ENCODE measurements at regions not wholly inside any gene's neighbourhood (a gene's known extent, or its start where the extent isn't known, plus 50 kb on each side); places are given as distances from the start of the nearest gene placed in this dataset.
"Not testable (repeated sequence)": the region's sequence is repeated elsewhere in the genome, so short reads cannot be mapped to it uniquely, and the experiment has no call there.

DNA sequence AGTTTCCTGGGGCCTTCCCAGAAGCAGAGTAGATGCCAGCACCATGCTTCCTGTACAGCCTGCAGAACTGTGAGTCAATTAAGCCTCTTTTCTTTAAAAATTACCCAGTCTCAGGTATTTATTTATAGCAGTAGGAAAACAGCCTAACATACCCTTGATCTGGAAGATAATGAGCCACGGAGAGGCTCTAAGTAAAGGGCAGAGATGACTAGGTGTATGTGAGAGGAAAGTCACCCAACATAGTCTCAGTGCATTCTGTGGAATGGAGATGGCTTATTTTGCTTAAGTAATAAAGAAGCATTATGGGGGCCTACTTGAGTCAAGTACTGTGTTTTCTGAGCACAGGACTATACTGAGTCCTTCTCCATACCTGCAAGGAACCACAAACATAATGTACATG, 199.5 kb downstream of the CPEB2 start:
- Histone ChIP-seq H3K27ac (ENCODE audit: low read depth, low read length) (no peak overlapping the region), H3K4me1 (ENCODE audit: insufficient read depth, low read length) (no peaks in the 10 kb centered on the region), H3K27me3 (ENCODE audit: insufficient read depth, low read length) (no peaks in the 10 kb centered on the region), H3K36me3 (ENCODE audit: insufficient read depth, low read length) (no peaks in the 10 kb centered on the region), H3K9me3 (ENCODE audit: control insufficient read depth in 1 of 2, low read length in 2 of 2) (peaks cover 0 to 2% of the 10 kb centered on the region in 2 donors), H3K4me3 (ENCODE audit: low read length in 2 of 2) (no peak overlapping the region)
- intact Hi-C loops (cut with micrococcal nuclease): no loop called here
- Mint-ChIP-seq H3K27me3 (peaks cover 3 to 5% of the 10 kb centered on the region in 2 donors), H3K4me1 (no peaks in the 10 kb centered on the region), H3K4me3 (no peak overlapping the region), H3K27ac (peak overlapping the region in 1 of 7 donors; percentile 72), H3K9me3 (peaks cover 3 to 18% (median 11%) of the 10 kb centered on the region in 8 donors), H3K36me3 (peaks cover 0 to 2% of the 10 kb centered on the region in 2 donors)
- no peak for DNase-seq
- ChIA-PET CTCF (ENCODE audit: partially characterized antibody) (no interaction called here), POLR2A (ENCODE audit: partially characterized antibody) (no interaction called here)

DNA sequence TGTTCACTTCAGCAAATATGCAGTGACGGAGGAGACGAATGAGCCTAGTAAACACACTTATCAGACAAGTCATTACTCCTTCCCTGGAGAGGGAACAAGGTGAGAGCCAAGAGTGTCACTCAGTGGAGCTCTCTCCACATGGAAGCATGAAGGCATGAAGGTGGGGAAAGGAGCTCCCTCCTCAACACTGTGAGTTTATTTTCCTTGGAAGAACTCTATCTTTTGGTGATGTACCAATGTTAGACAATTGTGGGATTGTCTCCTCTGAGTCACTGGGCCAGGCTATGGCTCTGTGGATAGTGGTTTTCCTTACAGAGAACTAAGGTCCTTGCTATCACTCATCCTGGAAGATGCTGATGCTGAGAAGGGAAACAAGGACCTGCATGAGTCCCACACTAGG, 200.2 kb downstream of the CPEB2 start:
- H3K4me3 Mint-ChIP-seq: no peak overlapping the region

DNA sequence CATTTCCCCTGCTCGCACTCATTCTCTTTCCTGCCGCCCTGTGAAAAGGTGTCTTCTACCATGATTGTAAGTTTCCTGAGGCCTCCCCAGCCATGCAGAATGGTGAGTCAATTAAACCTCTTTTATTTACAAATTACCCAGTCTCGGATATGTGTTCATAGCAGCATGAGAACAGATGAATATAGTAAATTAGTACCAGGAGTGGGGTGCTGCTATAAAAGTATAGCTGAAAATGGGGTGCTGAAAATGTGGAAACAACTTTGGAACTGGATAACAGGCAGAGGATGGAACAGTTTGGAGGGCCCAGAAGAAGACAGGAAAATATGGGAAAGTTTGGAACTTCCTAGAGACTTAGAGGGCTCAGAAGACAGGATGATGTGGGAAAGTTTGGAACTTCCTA, 204.2 kb downstream of the CPEB2 start:
- peaks cover 6 to 10% of the 10 kb centered on the region in 2 donors for H3K27me3 Mint-ChIP-seq
- H3K4me1 Mint-ChIP-seq; H3K36me3 Mint-ChIP-seq; H3K27me3 ChIP-seq (ENCODE audit: insufficient read depth, low read length); H3K4me3 ChIP-seq (ENCODE audit: low read length in 2 of 2); H3K9me3 ChIP-seq (ENCODE audit: control insufficient read depth in 1 of 2, low read length in 2 of 2); H3K36me3 ChIP-seq (ENCODE audit: insufficient read depth, low read length); intact Hi-C loops (cut with micrococcal nuclease); H3K4me1 ChIP-seq (ENCODE audit: insufficient read depth, low read length); H3K4me3 Mint-ChIP-seq; CTCF ChIA-PET (ENCODE audit: partially characterized antibody); POLR2A ChIA-PET (ENCODE audit: partially characterized antibody); H3K27ac ChIP-seq (ENCODE audit: low read depth, low read length); DNase-seq: not testable (repeated sequence)
- peak overlapping the region in 1 of 7 donors; percentile 18 for H3K27ac Mint-ChIP-seq
- peaks cover 9 to 33% (median 26%) of the 10 kb centered on the region in 8 donors for H3K9me3 Mint-ChIP-seq

More for the DNA sequence above, 200.2 kb downstream of the CPEB2 start:
- H3K36me3 ChIP-seq (ENCODE audit: insufficient read depth, low read length): no peaks in the 10 kb centered on the region
- H3K27ac ChIP-seq (ENCODE audit: low read depth, low read length): no peak overlapping the region
- H3K4me1 ChIP-seq (ENCODE audit: insufficient read depth, low read length): no peaks in the 10 kb centered on the region
- Mint-ChIP-seq H3K27ac (no peak overlapping the region), H3K36me3 (peaks cover 1 to 4% of the 10 kb centered on the region in 2 donors), H3K9me3 (peaks cover 5 to 25% (median 17%) of the 10 kb centered on the region in 8 donors), H3K4me1 (no peaks in the 10 kb centered on the region), H3K27me3 (peaks cover 5 to 7% of the 10 kb centered on the region in 2 donors)
- intact Hi-C loops (cut with micrococcal nuclease): no loop called here
- H3K27me3 ChIP-seq (ENCODE audit: insufficient read depth, low read length): no peaks in the 10 kb centered on the region
- H3K4me3 ChIP-seq (ENCODE audit: low read length in 2 of 2): no peak overlapping the region
- H3K9me3 ChIP-seq (ENCODE audit: control insufficient read depth in 1 of 2, low read length in 2 of 2): peaks cover 0 to 4% of the 10 kb centered on the region in 2 donors
- DNase-seq: no peak
- POLR2A ChIA-PET (ENCODE audit: partially characterized antibody): no interaction called here
- CTCF ChIA-PET (ENCODE audit: partially characterized antibody): no interaction called here

DNA sequence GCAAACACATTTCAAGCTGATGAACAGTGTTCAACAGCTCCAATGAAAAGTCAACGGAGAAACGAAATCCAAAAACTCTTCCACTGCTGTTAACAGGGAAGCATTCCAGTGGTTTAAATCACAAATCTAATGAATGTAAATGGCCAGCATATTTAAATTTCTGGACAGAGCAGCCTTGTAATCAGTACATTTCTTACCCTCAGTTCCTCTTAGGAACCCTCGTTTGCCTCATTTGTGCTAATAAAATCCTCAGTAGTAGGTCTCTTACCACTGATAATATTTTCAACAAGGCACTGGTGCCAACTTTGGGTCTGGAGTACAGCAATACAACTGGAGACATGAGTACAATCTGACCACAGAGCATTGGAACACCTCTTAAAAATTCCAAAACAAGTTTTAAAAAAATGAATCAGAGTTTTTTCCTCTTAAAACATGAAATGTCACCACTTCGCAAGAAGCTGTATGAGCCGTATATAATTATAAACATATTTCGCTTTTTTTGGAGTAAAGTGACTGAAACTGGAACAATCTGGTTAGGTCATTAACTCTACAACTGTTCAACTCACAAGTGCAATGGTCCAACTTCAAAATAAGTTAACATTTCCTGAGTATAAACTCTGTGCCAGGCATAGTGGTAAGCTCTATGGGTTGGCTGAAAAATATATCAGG, 211.2 kb downstream of the CPEB2 start:
- Histone ChIP-seq H3K27me3 (ENCODE audit: insufficient read depth, low read length) (no peaks in the 10 kb centered on the region), H3K9me3 (ENCODE audit: control insufficient read depth in 1 of 2, low read length in 2 of 2) (no peaks in the 10 kb centered on the region), H3K4me1 (ENCODE audit: insufficient read depth, low read length) (no peaks in the 10 kb centered on the region), H3K36me3 (ENCODE audit: insufficient read depth, low read length) (no peaks in the 10 kb centered on the region), H3K4me3 (ENCODE audit: low read length in 2 of 2) (no peak overlapping the region), H3K27ac (ENCODE audit: low read depth, low read length) (no peak overlapping the region)
- intact Hi-C loops (cut with micrococcal nuclease): no loop called here
- Mint-ChIP-seq H3K27me3 (peaks cover 2 to 15% of the 10 kb centered on the region in 2 donors), H3K4me3 (no peak overlapping the region), H3K36me3 (no peaks in the 10 kb centered on the region), H3K9me3 (peaks cover 0 to 5% (median under 1%) of the 10 kb centered on the region in 8 donors), H3K27ac (no peak overlapping the region), H3K4me1 (no peaks in the 10 kb centered on the region)
- ChIA-PET CTCF (ENCODE audit: partially characterized antibody) (interaction anchor here (1.4 kb wide), 1 partner anchor 18 kb away, joined by 4 read pairs; no protein-coding TSS in a partner anchor), POLR2A (ENCODE audit: partially characterized antibody) (no interaction called here)
- no peak for DNase-seq

DNA sequence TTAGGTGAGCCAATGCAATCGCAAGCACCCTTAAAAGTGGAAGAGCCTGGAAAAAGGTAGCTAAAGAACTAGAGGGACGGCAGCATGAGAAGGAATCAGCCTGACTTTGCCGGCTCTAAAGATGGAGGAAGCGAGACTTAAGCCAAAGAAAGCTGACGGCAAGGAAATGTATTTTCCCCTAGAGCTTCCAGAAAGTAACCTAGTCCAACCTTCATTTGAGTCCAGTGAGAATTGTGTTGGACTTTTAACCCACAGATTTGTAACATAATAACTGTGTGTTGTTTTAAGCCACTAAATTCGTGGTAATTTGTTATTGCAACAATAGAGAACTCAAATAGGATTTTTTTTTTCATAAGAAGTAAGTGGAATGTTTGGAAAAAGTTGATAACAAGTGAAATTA, 212.7 kb upstream of the C1QTNF7 start:
- peaks cover 0 to 3% (median 0%) of the 10 kb centered on the region in 8 donors for H3K9me3 Mint-ChIP-seq
- H3K4me3 Mint-ChIP-seq: no peak overlapping the region
- H3K36me3 ChIP-seq (ENCODE audit: insufficient read depth, low read length): no peaks in the 10 kb centered on the region
- no peaks in the 10 kb centered on the region for H3K4me1 Mint-ChIP-seq
- H3K4me3 ChIP-seq (ENCODE audit: low read length in 2 of 2): no peak overlapping the region
- H3K27me3 ChIP-seq (ENCODE audit: insufficient read depth, low read length): no peaks in the 10 kb centered on the region
- peaks cover 3 to 15% of the 10 kb centered on the region in 2 donors for H3K27me3 Mint-ChIP-seq
- ChIA-PET CTCF (ENCODE audit: partially characterized antibody) (interaction anchor here (1.6 kb wide), 1 partner anchor 18 kb away, joined by 4 read pairs; no protein-coding TSS in a partner anchor), POLR2A (ENCODE audit: partially characterized antibody) (no interaction called here)
- H3K9me3 ChIP-seq (ENCODE audit: control insufficient read depth in 1 of 2, low read length in 2 of 2): no peaks in the 10 kb centered on the region
- no peaks in the 10 kb centered on the region for H3K36me3 Mint-ChIP-seq
- no peak for DNase-seq
- H3K4me1 ChIP-seq (ENCODE audit: insufficient read depth, low read length): no peaks in the 10 kb centered on the region
- no peak overlapping the region for H3K27ac Mint-ChIP-seq
- no peak overlapping the region for H3K27ac ChIP-seq (ENCODE audit: low read depth, low read length)
- intact Hi-C loops (cut with micrococcal nuclease): no loop called here

DNA sequence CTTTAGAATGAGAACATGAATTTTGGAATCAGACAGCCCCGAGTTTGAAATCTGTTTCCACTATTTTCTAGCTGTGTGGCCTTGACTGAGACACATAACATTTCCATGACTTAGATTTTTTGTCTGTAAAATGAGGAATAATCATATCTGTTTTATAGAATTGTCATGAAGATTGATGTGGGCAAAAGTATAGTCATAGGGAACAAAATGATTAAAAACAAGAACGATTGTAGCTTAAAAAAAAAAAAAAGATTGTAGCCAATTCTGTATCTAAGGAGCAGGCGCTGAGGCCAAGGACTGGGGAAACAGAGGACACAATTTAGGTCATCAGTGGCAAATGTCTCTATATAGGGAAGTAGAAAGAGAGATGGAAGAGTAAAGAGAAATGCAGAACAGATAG, 201.6 kb upstream of the C1QTNF7 start:
- H3K36me3 Mint-ChIP-seq: no peaks in the 10 kb centered on the region
- ChIA-PET CTCF (ENCODE audit: partially characterized antibody) (no interaction called here), POLR2A (ENCODE audit: partially characterized antibody) (no interaction called here)
- DNase-seq: no peak
- no peaks in the 10 kb centered on the region for H3K9me3 Mint-ChIP-seq
- no peaks in the 10 kb centered on the region for H3K36me3 ChIP-seq (ENCODE audit: insufficient read depth, low read length)
- no peaks in the 10 kb centered on the region for H3K4me1 Mint-ChIP-seq
- H3K4me3 Mint-ChIP-seq: no peak overlapping the region
- no peaks in the 10 kb centered on the region for H3K9me3 ChIP-seq (ENCODE audit: control insufficient read depth in 1 of 2, low read length in 2 of 2)
- no peak overlapping the region for H3K4me3 ChIP-seq (ENCODE audit: low read length in 2 of 2)
- no peaks in the 10 kb centered on the region for H3K27me3 Mint-ChIP-seq
- no peaks in the 10 kb centered on the region for H3K4me1 ChIP-seq (ENCODE audit: insufficient read depth, low read length)
- H3K27ac Mint-ChIP-seq: no peak overlapping the region
- intact Hi-C loops (cut with micrococcal nuclease): no loop called here
- H3K27me3 ChIP-seq (ENCODE audit: insufficient read depth, low read length): no peaks in the 10 kb centered on the region
- H3K27ac ChIP-seq (ENCODE audit: low read depth, low read length): no peak overlapping the region

DNA sequence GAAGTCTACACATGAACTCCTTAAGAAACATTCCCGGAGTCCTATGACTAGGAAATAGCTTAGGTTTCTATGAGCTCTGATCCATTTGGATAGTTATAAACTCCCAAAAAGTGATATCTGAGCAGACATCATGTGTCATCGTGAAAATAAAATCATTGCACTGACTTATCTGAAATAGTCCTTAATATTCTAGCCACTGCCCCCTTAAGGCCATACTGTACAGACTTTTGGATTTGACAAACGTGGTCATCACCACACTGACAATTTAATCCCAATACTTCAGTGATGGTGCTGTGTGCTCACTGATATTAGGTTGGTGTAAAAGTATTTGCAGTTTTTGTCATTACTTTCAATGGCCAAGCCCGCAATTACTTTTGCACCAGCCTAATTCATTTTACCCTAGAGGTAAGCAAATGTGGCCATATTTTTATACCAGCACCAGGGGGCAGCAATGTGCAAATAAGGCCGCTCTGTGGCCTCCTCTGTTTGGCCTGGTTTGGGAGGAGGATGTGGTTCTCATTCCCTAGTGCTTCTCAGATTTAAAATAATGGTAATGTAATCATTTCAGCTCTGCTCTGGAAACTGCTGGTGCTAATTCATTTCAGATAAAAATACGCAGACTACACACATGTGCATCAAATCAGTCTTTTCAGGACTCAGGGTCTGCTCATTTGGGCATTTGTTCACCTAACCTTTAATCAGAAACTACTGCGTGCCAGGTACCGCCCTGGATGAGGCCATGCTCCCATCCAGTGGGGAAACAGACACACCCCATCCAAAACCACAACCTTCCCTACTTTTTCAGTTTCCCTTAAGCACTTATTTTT, 196.4 kb upstream of the C1QTNF7 start:
- Mint-ChIP-seq H3K4me1 (peaks cover 18 to 32% (median 27%) of the 10 kb centered on the region in 4 donors), H3K4me3 (no peak overlapping the region), H3K27me3 (no peaks in the 10 kb centered on the region), H3K27ac (no peak overlapping the region), H3K36me3 (no peaks in the 10 kb centered on the region), H3K9me3 (no peaks in the 10 kb centered on the region)
- CTCF ChIA-PET (ENCODE audit: partially characterized antibody): interaction anchor here (1.1 to 4.1 kb wide), 10 partner anchors 9 to 420 kb away, joined by 3 to 81 read pairs (median 4); no protein-coding TSS in a partner anchor
- Histone ChIP-seq H3K9me3 (ENCODE audit: control insufficient read depth in 1 of 2, low read length in 2 of 2) (no peaks in the 10 kb centered on the region), H3K27me3 (ENCODE audit: insufficient read depth, low read length) (no peaks in the 10 kb centered on the region), H3K27ac (ENCODE audit: low read depth, low read length) (no peak overlapping the region), H3K4me1 (ENCODE audit: insufficient read depth, low read length) (peaks cover 27% of the 10 kb centered on the region), H3K36me3 (ENCODE audit: insufficient read depth, low read length) (no peaks in the 10 kb centered on the region), H3K4me3 (ENCODE audit: low read length in 2 of 2) (no peak overlapping the region)
- peak; percentile 66 to 70 (median 67) for DNase-seq
- POLR2A ChIA-PET (ENCODE audit: partially characterized antibody): interaction anchor here (1.4 to 2.6 kb wide), 2 partner anchors 420 to 424 kb away, joined by 3 to 11 read pairs; partner anchors contain the start of gene FBXL5
- intact Hi-C loops (cut with micrococcal nuclease): loop anchor here (1.0 to 5.0 kb wide), 4 partner anchors 165 to 771 kb away; partner anchors contain the start of gene FAM200B

All from CD4-positive, alpha-beta memory T cell (primary cell).